TTC549 (cell line): ENCODE measurements at regions not wholly inside any gene's neighbourhood (a gene's known extent, or its start where the extent isn't known, plus 50 kb on each side); places are given as distances from the start of the nearest gene placed in this dataset.
"Not testable (repeated sequence)": the region's sequence is repeated elsewhere in the genome, so short reads cannot be mapped to it uniquely, and the experiment has no call there.

Experiments
- FAIRE-seq: peaks from 2 replicates; lab custom pipeline; 2012; peaks lifted over from hg19 to GRCh38; lab: Jason Lieb, UNC

DNA sequence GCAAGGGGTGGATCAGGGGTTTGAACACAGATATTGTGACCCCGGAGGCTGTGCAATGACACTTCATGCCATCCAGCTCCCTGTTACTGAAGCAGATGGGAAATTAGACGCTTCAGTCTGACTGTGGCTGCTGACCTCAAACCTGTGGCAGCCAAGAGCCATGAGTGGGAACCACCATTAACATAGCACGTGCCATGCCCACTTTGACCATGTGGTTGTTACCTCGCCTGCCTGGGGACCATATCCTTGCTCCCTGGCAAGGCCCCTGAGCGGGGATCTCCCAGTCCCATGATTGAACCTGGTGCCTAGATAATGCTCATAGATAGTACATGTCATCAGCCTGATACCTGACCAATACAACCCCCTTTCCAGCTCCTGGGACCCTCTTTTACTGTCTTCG, 68.9 kb downstream of the CYP26B1 start:
- no peak for FAIRE-seq

DNA sequence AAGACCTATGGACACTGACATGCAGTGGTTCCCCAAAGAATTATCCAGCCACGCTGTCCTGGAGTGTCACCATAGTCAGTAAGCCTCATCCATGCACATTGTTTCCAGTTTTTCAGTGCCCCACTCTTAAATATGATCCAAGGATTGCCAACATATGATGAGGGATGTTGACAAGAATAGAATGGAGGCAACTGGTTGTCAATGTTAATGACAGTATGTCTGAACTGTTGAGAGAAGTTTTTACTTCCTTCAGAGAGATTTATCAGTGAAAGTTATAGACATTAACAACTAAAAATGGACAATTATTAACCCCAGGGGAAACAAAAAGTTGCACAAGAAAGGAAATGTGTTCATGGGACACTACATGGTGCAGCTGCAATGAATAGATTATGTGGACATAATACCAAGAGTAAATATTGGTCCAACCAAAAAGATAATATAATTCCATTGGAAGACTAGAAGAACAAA, 69.9 kb downstream of the CYP26B1 start:
- FAIRE-seq: no peak

DNA sequence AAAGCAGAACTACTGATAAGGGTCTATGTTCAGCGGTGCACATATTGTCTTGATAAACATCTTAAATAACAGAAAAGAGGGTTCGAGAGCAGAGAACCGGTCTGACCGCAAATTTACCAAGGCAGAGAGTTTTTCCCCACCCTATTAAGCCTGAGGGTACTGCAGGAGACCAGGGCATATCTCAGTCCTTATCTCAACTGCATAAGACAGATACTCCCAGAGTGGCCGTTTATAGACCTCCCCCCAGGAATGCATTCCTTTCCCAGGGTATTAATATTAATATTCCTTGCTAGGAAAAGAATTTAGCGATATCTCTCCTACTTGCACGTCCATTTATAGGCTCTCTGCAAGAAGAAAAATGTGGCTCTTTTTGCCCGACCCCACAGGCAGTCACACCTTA, 74.3 kb downstream of the CYP26B1 start:
- FAIRE-seq: not testable (repeated sequence)

DNA sequence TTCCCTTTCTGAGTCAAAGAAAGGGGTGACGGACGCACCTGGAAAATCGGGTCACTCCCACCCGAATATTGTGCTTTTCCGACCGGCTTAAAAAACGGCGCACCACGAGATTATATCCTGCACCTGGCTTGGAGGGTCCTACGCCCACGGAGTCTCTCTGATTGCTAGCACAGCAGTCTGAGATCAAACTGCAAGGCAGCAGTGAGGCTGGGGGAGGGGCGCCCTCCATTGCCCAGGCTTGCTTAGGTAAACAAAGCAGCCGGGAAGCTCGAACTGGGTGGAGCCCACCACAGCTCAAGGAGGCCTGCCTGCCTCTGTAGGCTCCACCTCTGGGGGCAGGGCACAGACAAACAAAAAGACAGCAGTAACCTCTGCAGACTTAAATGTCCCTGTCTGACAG, 83.5 kb downstream of the CYP26B1 start:
- FAIRE-seq: not testable (repeated sequence)

DNA sequence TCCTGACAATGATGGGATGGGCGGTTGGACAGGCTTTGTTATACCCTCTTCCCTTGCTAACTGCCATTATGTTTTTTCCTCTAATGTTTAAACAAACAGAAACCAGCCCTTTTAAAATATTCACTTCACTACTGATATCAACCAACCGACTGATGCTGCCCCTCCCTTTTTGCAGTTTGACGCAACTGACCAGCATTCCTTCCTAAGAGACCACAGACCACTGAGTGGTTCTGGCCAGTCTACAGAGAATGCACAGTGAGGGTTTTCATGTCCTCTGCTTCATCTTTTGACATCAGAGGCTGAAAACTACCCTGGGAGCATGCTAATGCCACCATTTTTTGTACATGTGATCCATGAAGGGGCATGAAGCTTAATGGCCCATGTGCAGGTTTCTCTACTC, 85.3 kb downstream of the CYP26B1 start:
- no peak for FAIRE-seq

DNA sequence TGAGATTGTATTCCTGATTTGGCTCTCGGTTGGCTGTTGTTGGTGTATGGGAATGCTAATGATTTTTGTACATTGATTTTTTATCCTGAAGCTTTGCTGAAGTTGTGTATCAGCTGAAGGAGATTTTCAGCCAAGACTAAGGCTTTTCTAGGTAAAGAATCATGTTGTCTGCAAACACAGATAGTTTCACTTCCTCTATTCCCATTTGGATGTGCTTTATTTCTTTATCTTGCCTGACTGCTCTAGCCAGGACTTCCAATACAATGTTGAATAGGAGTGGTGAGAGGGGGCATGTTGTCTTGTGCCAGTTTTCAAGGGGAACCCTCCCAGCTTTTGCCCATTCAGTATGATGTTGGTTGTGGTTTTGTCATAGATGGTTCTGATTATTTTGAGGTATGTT, 90.4 kb downstream of the CYP26B1 start:
- FAIRE-seq: no peak

DNA sequence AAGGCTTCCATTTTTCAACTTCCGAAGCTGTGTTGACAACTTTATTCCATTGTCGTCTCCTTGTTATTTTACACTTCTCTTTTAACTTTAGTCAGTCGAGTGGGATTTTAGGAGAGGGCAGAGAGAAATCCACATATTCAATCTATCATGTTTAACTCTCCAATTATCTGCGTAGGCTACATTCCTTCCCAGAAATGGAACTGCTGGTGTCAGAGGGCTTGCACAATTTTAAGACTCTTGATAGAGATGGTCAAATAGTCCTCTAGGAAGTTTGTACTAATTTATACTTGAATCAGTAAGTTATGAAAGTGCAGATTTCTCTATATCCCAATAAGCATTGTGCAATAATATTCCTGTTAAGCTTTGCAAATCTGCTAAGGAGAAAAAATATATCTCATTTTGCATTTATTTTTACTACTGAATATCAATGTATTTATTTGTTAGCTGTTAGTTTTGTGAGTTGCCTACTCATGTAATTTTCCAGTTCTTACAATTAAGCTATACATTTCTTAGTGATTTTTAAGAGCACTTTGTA, 95.6 kb downstream of the CYP26B1 start:
- no peak for FAIRE-seq

DNA sequence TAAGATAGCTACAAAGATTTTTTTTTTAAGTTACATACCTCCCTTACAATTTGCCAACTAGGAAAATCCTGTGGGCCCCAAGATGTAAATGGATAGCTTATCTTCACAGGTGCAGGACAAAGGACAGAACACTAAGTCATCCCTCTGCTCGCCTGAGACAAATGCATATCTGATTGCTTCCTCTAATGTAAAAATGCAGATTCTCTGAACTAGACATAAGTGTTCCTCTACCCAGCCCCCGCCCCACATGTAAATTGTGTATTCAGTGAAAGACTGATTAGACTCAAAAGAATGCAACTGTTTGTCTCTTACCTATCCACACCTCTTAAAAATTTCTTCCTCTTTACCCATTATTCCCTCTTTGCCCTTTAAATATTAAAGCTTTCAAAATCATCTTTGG, 96.5 kb downstream of the CYP26B1 start:
- no peak for FAIRE-seq

DNA sequence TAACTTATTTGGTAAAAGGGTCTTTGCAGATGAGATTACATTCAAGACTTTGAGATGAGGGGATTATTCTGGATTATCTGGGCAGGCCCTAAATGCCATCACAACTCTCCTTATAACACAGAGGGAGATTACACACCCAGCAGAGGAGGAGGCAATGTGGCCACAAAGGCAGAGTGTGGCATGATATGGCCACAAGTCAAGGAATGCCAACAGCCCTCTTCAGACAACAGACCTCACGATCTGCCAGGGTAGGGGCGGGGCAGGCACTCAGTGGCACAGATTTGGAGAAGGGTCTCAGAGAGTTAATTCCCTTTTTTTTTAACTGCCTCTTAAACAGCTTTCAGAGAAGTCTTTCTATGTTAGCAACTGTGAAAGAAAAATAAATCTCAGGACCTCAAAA, 96.9 kb downstream of the CYP26B1 start:
- no peak for FAIRE-seq

DNA sequence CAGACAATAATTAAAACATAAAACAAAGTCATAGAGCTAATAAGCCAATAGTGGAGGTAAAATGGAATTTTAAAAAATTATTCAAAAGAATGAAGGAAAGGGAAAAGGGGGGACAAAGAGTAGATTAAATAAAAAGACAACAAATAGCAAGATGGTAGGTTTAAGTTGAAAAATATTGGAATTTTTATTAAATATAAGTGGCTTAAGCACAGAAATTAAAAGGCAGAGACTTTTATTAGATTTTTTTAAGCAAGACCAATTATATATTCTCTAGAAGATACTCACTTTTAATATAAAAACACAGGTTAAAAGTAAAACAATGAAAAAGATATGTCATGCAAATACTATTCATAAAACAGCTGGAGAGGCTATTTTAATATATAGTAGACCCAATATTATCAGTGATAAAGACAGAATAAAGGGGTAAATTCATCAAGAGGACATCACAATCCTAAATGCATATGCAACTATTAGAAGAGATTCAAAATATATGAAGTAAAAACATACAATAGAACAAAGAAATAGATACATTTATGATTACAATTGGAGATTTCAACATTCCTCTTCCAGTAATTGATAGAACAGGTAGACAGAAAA, 98.7 kb downstream of the CYP26B1 start:
- no peak for FAIRE-seq

DNA sequence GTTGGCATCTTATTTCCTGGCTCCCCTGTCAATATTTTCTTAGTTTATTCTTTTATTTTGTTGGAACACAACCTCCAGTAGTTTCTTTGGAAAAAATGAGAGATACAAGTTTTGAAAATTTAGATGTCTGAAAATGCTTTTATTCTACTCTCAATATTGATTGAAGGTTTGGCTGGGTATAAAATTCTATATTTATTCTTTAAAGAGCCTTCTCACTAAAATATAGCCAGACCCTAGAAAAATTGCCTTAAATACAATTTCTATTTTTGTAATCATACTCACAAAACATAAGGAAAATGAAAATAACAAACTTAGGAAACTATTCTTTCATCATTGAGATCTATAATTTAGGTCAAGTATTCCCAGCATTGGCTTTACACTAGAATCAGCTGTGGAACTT, 103.7 kb downstream of the CYP26B1 start:
- FAIRE-seq: peak; percentile 7

DNA sequence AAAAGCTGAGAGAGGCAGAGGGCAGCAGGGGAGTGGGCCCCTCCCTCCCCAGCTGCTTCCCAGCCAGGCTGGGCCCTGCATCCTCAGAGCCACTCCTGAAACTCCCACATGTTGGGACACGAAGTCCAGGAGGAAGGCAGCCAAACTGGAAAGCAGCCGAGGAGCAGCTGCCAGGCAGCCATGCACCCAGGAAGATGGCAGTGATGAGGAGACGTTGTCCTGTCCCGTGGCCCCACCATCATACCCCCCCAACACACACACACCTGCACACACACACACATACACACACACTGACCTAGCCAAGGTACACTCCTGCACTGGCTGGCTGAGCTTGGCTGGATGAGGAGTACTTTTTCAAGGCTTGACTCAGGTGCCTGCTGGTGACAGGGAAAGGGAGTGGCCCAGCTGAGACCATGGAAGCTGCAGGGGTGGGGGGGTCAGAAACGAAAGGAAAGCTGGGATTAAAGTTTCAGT, 106.0 kb downstream of the CYP26B1 start:
- FAIRE-seq: no peak

DNA sequence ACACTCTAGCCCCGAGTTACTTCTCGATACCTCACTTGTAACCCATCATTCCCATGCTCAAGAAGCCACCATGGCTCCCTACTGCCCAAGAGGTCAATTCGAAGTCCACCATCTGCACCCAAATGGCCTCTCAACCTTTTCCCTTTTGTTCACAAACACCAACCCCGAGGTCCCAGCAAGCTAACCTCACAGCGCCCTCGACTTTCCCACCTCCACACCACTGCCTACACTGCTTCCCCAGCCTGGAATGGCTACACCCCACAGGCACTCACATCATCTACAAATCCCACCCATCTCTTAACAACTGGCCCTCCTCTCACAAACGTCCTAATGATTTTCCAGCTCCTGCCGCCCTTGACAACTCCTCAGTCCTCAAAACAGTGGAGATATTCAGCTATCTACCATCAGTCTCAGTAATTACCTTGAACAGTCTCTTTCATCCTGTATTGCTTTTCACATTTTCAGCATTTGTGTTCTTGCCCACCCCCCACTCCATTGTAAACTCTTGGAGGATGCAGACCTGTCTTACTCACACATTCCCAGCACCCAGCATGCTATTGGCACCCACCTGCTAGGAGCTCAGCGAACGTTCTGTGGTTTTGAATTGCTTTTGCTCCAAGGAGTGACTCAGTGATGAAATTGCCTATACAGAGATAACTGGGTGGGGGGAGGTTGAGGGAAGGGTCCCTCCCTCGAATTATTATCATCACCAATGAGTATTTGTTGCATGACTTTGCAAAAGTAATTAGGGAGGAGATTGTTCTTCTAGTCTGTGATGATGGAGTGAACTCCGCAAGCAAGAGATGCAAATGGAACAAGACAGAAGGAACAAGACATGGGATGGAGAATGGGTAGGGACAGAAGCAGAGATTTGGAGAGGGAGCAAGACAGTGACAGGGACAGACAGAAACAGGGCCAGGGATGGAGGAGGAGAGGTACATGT, 106.8 kb downstream of the CYP26B1 start:
- no peak for FAIRE-seq

DNA sequence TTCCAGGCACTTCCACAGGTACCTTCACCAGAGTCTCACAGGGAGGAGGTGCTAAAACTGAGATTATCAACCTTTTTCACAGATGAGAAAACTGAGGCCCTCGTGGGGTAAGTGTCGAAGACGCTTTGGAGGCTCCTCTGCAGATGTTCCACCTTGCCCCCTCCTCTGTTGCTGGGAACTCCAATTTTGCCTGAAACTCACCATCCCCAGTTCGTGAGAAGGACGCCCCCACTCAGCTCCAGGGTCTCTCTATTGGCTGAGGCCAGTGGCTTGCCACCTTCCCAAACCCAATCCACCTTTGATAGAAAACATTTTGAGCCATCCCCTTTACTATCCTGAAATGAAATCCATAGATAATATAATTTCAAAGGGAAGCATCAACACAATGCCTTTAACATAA, 109.1 kb downstream of the CYP26B1 start:
- no peak for FAIRE-seq

DNA sequence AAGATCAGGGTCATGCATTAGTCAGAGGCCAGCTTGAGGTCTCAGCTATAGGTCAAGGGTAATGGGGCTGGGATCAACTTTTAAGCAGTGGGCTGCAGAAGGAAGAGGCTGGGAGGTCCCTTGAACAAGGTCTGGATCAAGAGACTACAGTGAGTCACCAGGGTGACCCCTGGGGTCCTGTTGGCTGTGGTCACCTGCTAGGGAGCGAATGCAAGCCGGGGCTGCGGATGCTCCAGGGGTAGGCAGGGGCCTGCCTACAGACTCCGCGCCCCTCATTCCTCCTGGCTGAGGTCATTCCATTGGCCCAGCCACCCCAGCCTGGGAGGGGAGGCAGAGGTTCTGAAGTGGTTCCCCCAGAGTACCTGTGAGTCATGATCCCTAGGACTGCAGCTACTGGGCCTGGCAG, 110.4 kb downstream of the CYP26B1 start:
- no peak for FAIRE-seq

DNA sequence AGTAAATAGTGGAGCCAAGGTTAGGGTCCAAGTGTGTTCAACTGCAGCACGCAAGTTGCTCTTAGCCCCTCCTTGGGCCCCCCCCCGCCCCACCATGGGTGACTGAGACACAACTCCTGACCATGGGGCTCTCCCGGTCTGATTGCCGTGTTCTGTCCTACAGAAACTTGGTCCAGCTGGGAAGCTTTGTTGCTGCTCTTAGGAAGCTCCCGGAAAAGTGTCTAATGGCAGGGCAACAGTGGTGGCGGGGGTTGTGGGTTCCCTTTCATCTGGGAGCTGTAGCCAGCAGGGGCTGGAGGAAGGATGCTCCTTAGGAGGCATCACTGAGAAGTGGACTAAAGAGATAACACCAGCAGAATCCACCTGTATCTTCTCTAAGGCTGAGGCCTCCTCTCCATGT, 111.1 kb downstream of the CYP26B1 start:
- no peak for FAIRE-seq

DNA sequence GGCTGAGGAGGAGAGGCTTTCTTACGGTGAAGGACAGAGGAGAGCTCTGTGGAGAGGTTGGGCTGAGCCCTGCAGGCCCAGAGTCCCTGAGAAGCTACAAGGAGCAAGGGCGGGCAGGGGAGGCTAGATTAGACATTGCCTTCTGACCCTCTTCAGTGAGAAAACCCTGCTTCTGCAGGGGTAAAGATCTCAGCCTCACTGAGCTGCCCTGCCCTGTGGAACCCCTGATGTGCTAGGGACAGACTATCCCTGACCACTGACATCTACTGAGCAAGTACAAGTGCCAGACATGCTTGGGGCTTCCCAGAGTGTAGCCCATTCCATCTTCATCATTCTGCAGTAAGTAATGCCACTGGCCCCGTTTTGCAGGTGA, 111.5 kb downstream of the CYP26B1 start:
- FAIRE-seq: no peak

DNA sequence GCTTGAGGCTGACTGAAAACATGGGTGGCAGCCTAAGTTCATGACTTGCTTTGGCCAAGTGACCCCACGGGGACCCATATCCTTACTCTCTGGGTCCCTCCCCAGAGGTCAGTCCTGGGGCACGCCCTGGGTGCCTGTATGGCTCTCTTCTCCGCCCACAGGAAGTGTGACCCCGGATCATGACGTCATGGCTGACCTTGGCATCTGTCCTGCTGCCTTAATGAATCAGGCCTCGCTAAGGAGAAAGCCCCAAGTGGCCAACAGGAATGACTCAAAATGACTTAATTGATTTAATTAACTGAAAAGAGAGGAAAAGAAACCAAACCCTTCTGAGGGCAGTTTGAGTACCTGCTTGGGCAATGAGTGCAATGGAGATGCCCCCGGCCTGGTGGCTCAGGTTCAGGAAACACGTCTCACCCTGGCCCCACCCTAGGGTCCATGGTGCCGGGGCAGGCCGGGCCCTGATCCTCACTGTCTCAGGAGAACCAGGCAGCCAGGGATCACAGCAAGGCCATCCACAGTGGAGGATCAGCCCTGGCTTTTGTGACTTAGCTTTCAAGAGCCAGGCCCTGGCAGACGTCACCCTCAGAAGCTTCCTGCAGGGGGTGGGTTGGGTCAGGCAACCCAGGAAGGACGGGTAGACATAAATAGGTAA, 112.0 kb downstream of the CYP26B1 start:
- FAIRE-seq: no peak

DNA sequence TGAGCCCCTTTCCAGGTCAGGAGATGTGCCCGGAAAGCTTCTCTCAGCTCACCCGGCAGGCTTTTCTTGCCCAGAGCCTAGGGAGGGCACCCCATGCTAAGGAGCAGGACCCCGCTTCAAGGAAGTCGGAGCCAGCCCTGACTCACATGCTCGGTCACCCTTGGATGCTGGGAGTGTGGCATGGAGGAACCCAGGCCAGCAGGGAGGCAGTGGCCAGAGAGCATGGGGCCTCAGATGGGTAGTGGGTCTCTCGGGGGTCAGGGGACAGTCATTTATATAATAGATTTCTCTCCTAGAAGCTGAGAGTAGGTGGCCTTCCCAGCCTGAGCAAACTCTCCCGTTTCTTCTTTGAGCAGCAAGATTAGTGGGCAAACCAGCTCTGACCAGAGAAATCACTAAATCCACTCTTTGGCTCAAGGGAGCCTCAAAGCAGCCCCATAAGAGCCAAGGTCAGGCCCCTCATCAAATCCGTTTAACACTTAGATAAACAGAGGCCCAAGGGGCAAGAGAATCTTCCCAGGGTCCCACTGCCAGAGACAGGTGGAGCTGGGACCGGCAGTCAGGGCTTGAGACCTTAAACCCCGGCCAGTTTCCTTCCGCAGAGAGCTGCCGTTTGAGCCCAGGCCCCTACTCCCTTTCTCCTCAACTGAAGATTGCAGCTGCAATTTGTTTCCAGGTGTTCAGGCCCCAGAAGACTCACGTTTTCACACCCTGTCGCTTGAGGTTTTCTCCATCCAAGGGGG, 113.1 kb downstream of the CYP26B1 start:
- FAIRE-seq: no peak

DNA sequence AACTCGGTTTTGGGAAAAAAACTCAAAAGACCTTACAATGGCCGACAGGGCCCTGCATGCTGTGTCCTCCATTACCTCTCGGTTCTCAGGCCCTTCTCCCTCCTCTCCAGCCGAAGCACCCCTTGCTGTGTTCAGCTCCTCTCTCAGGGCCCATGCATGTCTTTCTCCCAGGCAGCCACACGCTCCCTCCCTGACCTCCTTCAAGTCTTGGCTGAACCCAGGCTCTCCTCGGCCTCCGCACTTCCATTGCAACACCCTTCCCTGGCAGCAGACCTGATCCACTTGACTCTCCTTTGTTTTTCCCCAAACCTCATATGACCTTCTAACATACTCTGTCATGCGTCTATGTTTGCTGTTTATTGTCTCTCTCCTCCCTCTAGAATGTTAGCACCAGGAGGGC, 114.0 kb downstream of the CYP26B1 start:
- FAIRE-seq: no peak

DNA sequence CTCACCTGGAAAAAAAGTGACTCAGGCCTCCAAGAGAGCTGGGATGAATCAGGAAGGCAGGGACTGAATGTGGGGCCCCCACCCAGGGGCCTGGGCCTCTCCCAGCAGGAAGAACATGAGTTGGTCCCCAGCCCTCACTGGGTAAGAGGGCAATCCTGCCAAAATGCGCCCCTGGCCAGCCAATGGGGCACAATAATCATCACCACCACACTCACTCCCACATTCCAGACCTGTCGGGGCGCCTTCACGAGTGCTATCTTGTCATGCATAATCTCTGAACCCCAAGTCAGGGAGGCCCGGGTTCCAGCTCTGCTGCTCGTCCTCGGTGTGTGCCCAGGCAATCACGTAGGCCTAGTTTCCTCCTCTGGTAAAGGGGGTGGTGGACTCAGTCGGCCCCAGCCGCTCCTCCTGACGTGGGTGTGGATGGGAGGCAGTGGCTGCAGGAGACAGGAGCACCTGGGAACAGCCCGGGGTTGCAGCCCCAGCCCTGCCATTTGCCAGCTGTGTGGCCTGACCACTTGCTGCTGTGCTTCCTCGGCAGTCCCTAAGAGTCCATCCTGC, 115.1 kb downstream of the CYP26B1 start:
- FAIRE-seq: no peak
